Left lobe of liver (tissue), 2 donors: ENCODE measurements at regions not wholly inside any gene's neighbourhood (a gene's known extent, or its start where the extent isn't known, plus 50 kb on each side); places are given as distances from the start of the nearest gene placed in this dataset.
A peak's percentile ranks its signal among the peaks of the same experiment; 100 is the strongest.
"Not testable (repeated sequence)": the region's sequence is repeated elsewhere in the genome, so short reads cannot be mapped to it uniquely, and the experiment has no call there.

ENCODE experiments used
- ATAC-seq: fragments of 200-7000 bp; cut with Tn5 transposase; one replicate; pipeline ENCODE4 v1.9.1; 2020; ENCODE audit warnings: mild to moderate bottlenecking, moderate library complexity
- DNase-seq: peaks from one replicate; pipeline ENCODE4 v3.0.0-alpha.2; 2020; ENCODE audit warnings: low spot score
- donor health status: DM: no; HTN: no; CAD: no; lungs with moderate emphysema.
- donor health status: DM: no; HTN: yes; CAD: no.

GRCh38 chr21:10400622-10401361 is 120.6 kb upstream of the TPTE start:
- DNase-seq: not testable (repeated sequence)
- ATAC-seq: peak; percentile 7

GRCh38 chr21:10402461-10402860 is 118.9 kb upstream of the TPTE start:
- not testable (repeated sequence) for DNase-seq, ATAC-seq

GRCh38 chr21:10405331-10405730 is 116.1 kb upstream of the TPTE start:
- DNase-seq, ATAC-seq: not testable (repeated sequence)

GRCh38 chr21:10409786-10410185 is 111.6 kb upstream of the TPTE start:
- ATAC-seq, DNase-seq: not testable (repeated sequence)

GRCh38 chr21:10410354-10410929 is 110.9 kb upstream of the TPTE start:
- not testable (repeated sequence) for DNase-seq

GRCh38 chr21:10411776-10412526 is 109.4 kb upstream of the TPTE start:
- ATAC-seq: not testable (repeated sequence)

More at GRCh38 chr21:10410354-10410929, 110.9 kb upstream of the TPTE start:
- not testable (repeated sequence) for ATAC-seq

GRCh38 chr21:10412928-10413246 is 108.5 kb upstream of the TPTE start:
- not testable (repeated sequence) for DNase-seq, ATAC-seq

More at GRCh38 chr21:10411776-10412526, 109.4 kb upstream of the TPTE start:
- DNase-seq: not testable (repeated sequence)

- not testable (repeated sequence) for ATAC-seq, DNase-seq
Observed at GRCh38 chr21:10413247-10414120, 107.9 kb upstream of the TPTE start.

GRCh38 chr21:10414121-10414924 is 107.1 kb upstream of the TPTE start:
- not testable (repeated sequence) for DNase-seq, ATAC-seq

- DNase-seq, ATAC-seq: not testable (repeated sequence)
Observed at GRCh38 chr21:10414925-10415254, 106.5 kb upstream of the TPTE start.

GRCh38 chr21:10415456-10415855 is 105.9 kb upstream of the TPTE start:
- peak; percentile 5 for ATAC-seq
- not testable (repeated sequence) for DNase-seq

- not testable (repeated sequence) for DNase-seq
- ATAC-seq: peak; percentile 15
Observed at GRCh38 chr21:10415859-10416258, 105.5 kb upstream of the TPTE start.

GRCh38 chr21:10416691-10417447 is 104.5 kb upstream of the TPTE start:
- DNase-seq: not testable (repeated sequence)
- peak; percentile 17 for ATAC-seq

- peak; percentile 9 for ATAC-seq
- not testable (repeated sequence) for DNase-seq
Observed at GRCh38 chr21:10417551-10418002, 103.8 kb upstream of the TPTE start.

GRCh38 chr21:10418250-10419048 is 102.9 kb upstream of the TPTE start:
- DNase-seq, ATAC-seq: not testable (repeated sequence)

GRCh38 chr21:10421199-10421598 is 100.2 kb upstream of the TPTE start:
- ATAC-seq, DNase-seq: not testable (repeated sequence)

GRCh38 chr21:10421601-10422000 is 99.8 kb upstream of the TPTE start:
- ATAC-seq, DNase-seq: not testable (repeated sequence)
